Effector memory CD8-positive, alpha-beta T cell (primary cell): ENCODE measurements at regions not wholly inside any gene's neighbourhood (a gene's known extent, or its start where the extent isn't known, plus 50 kb on each side); places are given as distances from the start of the nearest gene placed in this dataset.

ENCODE experiments used
- ATAC-seq: fragments of 150-1000 bp; cut with Tn5 transposase; replicated peaks from 2 replicates; pipeline ENCODE4 v1.10.0; 2021; ENCODE audit warnings: mild to moderate bottlenecking, moderate library complexity
- DNase-seq, 3 experiments: peaks; one replicate each; pipeline ENCODE4 v3.0.0; 2021
- H3K27ac Mint-ChIP-seq, 2 donors: one replicate each; pipeline ENCODE4 v1.8.0; 2022; ENCODE audit warnings: mild to moderate bottlenecking in 2 of 2, mixed read lengths in 2 of 2, moderate library complexity in 2 of 2
- H3K27me3 Mint-ChIP-seq, 2 donors: one replicate each; pipeline ENCODE4 v1.8.0; 2022; ENCODE audit warnings: mixed read lengths in 2 of 2
- H3K36me3 Mint-ChIP-seq: one replicate; pipeline ENCODE4 v1.8.0; 2022; ENCODE audit warnings: mild to moderate bottlenecking, moderate library complexity, mixed read lengths; ENCODE audit not compliant: insufficient read depth
- H3K4me1 Mint-ChIP-seq, 2 donors: one replicate each; pipeline ENCODE4 v1.8.0; 2022; ENCODE audit warnings: low read depth in 2 of 2, mixed read lengths in 2 of 2
- H3K4me3 Mint-ChIP-seq, 2 donors: one replicate each; pipeline ENCODE4 v1.8.0; 2022; ENCODE audit warnings: mild to moderate bottlenecking in 2 of 2, mixed read lengths in 2 of 2, moderate library complexity in 2 of 2
- H3K9me3 Mint-ChIP-seq, 2 donors: one replicate each; pipeline ENCODE4 v1.8.0; 2022; ENCODE audit warnings: mixed read lengths in 2 of 2

- Mint-ChIP-seq H3K27ac (no peak overlapping the region), H3K4me3 (no peak overlapping the region), H3K27me3 (peaks cover 43 to 64% of the 10 kb centered on the region in 2 donors), H3K9me3 (no peaks in the 10 kb centered on the region), H3K4me1 (no peaks in the 10 kb centered on the region), H3K36me3 (peaks cover 2% of the 10 kb centered on the region)
- no peak for DNase-seq
- no peak for ATAC-seq
Measured at GRCh38 chr1:231091415-231091814, 51.4 kb upstream of the FAM89A start.
